G401.6 (cell line): ENCODE measurements at regions not wholly inside any gene's neighbourhood (a gene's known extent, or its start where the extent isn't known, plus 50 kb on each side); places are given as distances from the start of the nearest gene placed in this dataset.

Experiments
- FAIRE-seq: peaks from 2 replicates; lab custom pipeline; 2012; peaks lifted over from hg19 to GRCh38; lab: Jason Lieb, UNC

- FAIRE-seq: no peak
Observed at GRCh38 chr3:161800985-161801559, 304.5 kb downstream of the OTOL1 start.

- FAIRE-seq: no peak
Observed at GRCh38 chr3:161818106-161818505, 321.5 kb downstream of the OTOL1 start.

DNA sequence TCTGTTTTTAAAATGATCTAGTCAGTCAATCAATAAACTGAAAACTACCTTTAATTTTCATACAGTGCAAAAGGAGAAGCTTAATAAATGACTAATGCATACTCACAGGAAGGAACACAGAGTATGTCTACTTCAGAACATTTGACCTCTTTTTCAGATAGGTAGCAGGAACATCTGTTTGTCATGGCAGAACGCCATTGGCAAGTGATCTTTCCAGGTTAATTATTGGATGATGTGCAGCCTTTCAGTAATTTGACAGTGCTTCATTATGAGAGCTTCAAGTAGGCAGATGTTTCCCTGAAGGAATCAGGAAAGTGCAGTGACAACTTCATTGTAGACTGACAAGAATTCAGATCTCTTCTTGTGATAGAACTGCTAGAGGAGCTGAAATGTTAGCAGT is 325.0 kb downstream of the OTOL1 start:
- FAIRE-seq: no peak

DNA sequence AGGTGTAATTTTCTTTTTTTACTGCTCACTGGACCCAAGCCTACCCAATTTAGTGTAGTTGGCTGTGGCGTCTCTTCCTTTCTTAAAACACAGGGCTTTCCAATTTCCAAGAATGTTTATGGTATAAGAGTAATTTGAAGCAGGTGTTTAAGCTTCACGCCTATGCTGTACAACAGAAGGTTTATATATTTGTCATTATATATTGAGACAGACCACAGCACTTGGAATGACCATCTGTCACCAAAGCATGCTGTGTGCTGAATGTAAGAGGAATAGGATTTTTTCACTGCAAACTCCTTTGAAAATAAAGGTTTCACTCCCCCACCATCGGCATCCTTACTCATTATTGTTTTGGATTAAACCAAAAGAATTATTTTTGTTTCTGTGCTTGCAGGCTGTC is 325.7 kb downstream of the OTOL1 start:
- FAIRE-seq: no peak

DNA sequence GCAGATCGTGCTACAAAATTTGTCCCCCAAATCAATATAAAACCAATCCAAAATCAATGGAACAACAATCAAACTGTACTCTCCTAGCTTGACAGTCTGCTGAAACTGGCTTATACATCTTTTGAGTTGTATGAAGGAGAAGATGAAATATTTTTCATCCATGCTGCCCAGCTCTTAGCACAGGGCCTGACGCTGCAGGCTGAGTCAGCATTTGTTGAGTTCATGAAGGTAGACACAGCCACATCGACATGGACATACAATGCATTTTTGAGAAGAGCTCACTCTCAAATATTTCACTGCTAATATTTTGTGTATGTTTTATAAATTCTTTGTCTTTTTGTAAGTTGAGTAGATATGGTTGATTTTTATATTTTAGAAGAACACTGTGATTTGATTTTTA is 327.3 kb downstream of the OTOL1 start:
- FAIRE-seq: no peak

DNA sequence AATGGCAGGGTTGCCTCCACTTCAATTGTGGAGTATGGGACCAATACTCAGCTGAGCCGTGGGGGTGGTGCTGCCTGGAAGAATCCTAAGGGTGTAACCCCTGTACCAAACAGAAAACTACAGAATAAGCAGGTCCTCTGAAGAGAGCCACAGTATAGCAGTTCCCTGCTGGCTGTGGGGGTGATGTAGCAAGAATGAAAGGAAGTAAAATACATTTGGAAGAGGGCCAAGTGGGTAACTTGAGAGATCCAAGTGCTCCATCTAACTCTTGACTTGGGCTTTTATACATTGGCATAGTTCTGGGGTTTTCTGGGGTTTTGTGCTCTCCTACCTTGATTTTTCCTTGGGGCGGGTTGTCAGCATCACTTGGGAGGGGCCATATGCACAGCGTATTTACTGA is 341.4 kb downstream of the OTOL1 start:
- FAIRE-seq: no peak

DNA sequence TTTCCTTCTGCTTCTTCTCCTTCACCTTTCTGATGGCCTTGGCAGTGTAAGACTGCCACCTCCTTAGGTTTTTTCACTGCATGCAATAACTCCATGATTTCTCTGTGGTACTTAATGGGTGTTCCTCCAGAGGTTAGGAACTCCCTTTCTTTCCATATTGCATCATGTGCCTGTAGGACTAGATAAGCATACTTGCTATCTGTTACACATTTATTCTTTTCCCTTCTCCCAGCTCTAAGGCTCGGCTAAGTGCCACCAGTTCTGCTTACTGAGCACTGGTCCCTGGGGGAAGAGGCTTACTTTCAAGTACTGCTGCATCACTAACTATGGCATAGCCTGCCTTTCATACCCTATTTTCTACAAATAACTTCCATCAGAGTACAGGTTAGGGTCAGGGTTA is 351.8 kb downstream of the OTOL1 start:
- FAIRE-seq: no peak

GRCh38 chr3:161851941-161852566 is 355.4 kb downstream of the OTOL1 start:
- FAIRE-seq: no peak

DNA sequence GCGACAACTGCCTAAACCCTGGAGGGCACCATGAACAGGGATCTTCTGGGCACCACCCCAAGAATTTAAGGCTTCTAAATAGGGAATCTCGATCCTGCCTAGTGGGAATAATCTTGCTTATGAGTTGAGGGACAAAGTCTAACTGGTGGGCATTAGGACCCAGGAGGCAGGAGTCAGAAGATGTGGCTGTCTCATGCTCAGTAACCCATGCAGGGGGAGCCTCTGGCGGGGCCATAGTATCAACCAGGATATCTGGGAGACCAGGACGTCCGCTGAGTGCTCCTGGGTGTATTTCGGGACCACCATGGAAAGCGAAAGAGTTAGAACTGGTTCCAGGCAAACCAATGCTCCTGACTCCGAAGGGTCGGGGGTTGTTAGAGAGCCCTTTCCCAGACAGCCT is 356.1 kb downstream of the OTOL1 start:
- no peak for FAIRE-seq

DNA sequence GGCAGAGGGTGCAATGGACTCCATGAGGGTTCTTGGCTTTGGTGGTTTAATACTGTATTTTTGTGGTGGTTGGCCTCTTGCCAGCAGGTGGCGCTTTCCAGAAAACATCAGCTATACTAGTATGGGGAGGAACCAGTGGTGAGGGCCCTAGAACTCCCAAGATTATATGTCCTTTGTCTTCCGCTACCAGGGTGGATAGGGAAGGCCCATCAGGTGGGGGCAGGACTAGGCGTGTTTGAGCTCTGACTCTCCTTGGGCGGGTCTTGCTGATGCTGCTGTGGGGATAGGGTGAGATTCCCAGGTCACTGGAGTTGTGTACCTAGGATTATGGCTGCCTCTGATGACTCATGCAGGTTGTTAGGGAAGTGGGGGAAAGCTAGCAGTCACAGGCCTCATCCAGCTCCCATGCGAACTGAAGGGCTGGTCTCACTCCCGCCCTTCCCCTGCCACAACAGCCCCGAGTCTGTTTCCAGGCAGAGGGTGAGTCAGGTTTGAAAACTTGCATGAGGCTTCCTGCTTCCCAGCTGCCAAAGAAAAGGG is 357.7 kb downstream of the OTOL1 start:
- FAIRE-seq: no peak

- FAIRE-seq: no peak
Observed at GRCh38 chr3:161859057-161859456, 362.4 kb downstream of the OTOL1 start.

- FAIRE-seq: no peak
Observed at GRCh38 chr3:161859865-161860450, 363.4 kb downstream of the OTOL1 start.

GRCh38 chr3:161863775-161864174 is 367.2 kb downstream of the OTOL1 start:
- FAIRE-seq: no peak

GRCh38 chr3:161866176-161866575 is 369.6 kb downstream of the OTOL1 start:
- no peak for FAIRE-seq

- no peak for FAIRE-seq
Observed at GRCh38 chr3:161875483-161875882, 378.9 kb downstream of the OTOL1 start.

DNA sequence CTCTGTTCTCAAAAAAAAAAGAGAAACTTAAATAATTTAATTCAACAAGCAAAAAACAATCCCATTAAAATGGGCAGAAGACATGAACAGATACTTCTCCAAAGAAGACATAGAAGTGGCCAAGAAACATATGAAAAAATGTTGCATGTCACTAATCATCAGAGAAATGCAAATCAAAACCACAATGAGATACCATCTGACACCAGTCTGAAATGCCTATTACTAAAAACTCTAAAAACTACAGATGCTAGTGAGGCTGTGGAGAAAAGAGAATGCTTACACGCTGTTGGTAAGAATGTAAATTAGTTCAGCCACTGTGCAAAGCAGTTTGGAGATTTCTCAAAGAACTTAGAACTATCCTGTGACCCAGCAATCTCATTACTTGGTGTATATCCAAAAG is 382.9 kb downstream of the OTOL1 start:
- FAIRE-seq: no peak

DNA sequence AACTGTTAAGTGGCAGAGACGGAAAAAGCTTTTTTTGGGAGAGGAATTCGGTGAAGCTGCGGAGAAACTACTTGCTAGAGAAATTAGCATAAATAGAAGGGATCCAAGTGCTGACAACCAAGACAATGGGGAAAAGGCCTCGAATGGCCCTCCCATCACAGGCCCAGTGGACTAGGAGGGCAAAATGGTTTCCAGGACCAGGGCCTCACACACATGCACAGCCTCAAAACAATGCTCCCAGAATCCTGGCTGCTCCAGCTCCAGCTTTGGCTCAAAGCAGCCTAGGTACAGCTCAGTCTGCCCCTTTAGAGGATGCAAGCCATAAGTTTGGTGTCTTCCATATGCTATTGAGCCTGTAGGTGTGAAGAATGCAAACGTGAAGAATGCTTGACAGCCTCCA is 388.2 kb downstream of the OTOL1 start:
- no peak for FAIRE-seq

DNA sequence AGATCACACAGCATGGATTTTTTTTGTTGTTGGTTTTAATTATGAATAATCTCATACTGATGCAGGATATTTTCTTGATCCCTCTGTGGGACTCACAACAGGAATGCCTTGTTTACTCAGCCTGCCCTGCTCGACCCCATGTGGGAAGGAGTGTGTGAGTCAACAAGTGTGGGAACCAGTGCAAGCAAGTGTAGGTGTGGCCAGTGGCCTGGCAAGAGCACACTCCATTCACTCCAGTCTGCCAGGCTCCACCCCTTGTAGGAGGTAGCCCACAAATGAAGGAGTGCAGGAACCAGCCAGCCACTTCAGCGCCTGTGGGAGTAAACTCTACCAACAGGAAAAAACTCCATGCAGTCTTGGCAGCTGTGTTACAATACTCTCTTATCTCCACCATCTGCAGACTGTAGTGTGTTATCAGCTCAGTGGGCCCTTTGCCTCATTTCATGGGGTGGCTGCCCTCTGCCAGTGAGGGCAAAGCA is 393.6 kb downstream of the OTOL1 start:
- no peak for FAIRE-seq

DNA sequence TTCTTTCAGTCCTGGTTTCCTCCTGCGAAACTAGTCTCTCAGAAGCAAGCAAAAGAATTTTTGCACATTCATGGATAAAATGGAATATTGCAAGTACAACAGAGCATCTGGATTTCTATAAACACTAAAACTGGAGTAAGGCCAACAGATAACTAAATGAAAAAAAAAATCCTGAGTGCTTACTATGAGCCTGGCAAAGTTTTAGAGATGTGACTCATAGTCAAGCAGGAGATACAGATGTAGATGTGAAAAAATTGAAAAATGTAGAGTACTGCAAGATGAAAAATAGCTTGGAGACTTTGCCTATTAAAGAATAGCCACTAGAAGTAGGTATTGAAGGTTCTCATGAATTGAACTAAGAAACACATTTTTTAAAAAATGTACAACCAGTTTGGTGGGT is 397.4 kb downstream of the OTOL1 start:
- FAIRE-seq: no peak

- no peak for FAIRE-seq
Observed at GRCh38 chr3:161894657-161895056, 398.0 kb downstream of the OTOL1 start.

GRCh38 chr3:161905520-161906132 is 409.0 kb downstream of the OTOL1 start:
- no peak for FAIRE-seq

DNA sequence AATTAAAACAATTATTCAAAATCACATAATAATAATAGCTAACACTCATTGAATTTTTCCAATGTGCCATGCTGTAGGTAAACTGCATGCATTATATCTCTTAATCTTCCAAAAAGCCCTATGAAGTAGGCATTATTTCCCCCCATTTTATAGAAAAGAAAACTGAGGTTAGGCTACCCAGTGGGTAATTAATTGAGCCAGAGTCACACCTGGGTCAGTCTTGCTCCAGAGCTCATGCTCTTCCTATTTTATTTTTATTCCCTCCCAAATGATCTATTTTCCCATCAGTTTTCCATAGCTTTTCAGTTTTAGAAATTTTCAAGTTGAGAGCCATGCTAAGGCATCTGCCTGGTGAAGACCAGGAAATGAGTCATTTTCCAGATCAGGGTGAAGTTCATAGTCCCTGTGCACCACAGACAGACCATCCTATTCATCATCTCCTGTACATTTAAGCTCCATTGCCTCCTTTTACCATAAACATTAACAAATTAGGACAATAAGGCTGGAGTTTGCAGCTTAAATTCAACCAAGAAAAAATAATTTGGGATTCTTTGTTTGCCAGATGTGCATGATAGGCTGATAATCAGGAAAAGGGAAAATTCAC is 417.3 kb downstream of the OTOL1 start:
- no peak for FAIRE-seq
